Left forelimb (tissue), 1 donor: ENCODE measurements at regions not wholly inside any gene's neighbourhood (a gene's known extent, or its start where the extent isn't known, plus 50 kb on each side); places are given as distances from the start of the nearest gene placed in this dataset.
"Not testable (repeated sequence)": the region's sequence is repeated elsewhere in the genome, so short reads cannot be mapped to it uniquely, and the experiment has no call there.

Source experiments
- DNase-seq: peaks from one replicate; pipeline ENCODE4 v3.0.0-alpha.2; 2018; ENCODE audit warnings: low spot score

DNA sequence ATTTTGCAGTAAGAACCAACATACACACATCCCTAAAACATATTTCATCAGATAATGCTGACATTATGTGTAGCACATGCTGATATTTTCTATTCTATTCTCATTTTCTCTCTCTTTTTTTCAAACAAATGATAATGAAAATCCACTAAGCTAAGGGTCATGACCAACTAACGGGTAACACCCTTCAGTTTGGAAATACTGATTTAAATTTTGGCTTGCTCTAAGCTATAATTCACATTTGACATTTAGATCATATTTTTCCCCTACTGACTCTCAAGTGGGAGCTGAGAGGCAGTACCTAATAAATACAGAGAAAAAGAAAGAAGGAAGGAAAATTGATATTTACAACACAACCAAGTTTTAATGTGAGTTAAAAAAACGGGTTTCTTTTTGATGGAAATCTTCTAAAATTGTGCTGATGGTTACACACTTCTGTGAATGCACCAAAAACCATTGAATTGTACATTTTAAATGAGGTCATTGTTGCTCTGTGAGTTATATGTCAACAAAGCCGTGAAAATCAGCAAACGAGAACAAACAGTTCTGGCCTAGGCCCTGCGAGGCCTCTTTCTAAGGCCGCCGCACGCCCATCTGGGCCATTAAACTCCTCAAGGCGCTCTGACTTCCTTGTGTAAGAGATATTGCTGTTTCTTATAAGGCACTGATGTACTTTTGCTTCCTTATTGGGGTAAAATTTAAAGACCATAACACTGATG lies 124.2 kb downstream of the GALR1 start:
- no peak for DNase-seq

DNA sequence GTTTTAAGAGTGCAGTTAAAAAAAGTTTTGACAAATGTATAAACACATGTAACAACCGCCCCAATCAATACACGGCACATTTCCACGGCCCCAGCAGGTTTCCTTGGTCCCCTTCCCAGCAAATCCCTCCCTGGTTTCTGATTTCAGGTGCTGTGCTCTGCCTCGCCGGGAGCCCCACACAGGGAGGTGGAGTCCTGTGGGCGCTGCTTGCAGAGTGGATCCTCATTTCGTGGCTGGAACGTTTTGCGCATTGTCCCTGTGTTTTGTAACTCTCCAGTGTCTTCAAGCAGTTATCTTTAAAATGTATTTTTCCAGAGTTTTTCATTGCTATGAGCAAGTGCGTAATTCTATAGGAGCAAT lies 124.8 kb downstream of the GALR1 start:
- DNase-seq = no peak

DNA sequence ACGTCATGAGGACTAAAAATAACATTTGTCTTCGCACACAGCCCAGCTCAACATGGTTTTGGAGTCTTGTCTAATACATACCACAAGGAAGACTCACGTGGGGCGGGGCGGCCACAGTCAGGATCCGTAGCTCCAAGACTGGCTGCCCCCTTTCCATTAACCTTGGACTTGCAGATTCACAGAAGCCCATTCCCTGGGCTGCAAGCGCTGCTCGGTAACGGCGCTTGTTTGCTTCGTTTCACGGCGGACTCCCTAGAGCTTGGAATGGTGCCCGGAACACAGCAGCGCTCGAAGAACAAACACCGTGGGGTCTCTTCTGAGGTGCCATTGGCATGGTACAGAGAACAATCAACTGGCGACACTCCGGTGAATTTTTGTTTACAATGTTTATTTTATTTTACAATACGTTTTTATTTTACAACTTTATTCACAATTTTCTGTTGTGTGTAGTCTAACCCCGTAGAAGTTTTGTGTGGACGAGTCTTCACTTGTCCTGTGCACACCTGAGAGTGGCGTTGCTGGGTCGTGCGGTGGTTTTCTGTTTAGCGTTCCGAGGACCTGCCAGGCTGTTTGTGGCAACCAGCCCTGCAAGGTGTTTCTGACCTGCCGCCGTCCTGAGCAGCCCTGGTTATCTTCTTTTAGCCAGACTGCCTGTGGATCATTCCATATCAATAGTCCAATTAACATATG lies 126.5 kb downstream of the GALR1 start:
- no peak for DNase-seq

DNA sequence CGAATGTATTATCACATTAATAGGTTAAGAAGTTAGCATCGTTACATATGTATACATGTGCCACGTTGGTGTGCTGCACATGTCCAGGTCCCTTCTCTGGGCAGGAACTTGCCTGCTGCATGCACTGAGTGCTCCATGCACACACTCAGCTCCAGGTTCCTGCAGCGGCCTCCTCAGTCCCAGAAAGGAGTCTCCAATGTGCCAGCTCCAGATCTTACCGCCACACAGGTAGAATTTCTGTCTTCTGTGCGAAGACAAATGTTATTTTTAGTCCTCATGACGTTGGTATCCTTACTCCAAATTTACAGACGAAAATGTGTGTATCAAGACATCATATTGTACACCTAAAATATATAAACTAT lies 127.1 kb downstream of the GALR1 start:
- no peak for DNase-seq

- no peak for DNase-seq
These were observed 128.2 kb downstream of the GALR1 start for GRCh38 chr18:77377813-77378212.

DNA sequence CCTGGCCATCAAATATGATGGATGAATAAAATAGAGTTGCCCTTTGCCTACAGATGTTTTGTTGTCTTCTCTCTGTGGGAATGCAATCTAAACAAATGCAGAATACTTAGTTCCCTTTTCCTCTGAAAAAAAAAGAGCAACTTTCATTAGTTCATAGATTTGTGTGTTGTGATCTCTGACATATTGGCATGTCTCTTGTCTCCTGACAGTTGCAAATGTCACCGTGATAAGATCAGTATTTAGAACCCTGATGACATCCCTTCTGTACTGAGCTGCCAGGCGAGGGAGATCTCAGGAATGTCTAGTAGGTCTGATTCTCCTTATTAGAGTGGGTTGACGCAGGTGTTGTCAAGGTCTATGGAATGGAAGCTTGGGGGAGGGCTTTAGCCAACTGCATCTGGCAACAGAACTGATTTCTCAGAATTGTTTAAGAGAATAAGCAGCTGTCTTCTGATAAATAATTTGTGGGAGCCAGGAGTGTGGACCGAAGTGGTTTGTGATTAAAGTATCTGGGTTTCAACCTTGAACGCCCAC lies 130.4 kb downstream of the GALR1 start:
- no peak for DNase-seq

DNA sequence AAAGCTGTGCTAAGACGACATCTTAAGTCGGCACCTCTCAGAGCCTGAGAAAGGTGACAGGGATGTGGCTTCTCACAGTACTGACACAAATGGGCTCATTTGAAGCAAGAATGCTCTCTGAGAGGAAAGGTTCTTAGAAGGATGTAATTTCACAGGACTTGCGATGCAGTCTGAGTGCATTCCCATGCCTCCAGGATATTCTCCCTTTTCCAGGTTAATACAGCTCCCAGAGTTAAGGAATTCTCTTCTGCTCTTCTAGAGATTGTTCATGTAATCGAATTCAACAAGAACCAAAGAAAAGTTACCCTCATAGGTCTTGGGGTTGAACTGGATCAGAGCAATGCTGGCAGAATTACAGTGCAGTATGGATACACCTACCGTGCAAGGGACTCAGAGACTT lies 131.0 kb downstream of the GALR1 start:
- DNase-seq = no peak

GRCh38 chr18:77392321-77392720 lies 142.7 kb downstream of the GALR1 start:
- no peak for DNase-seq

DNA sequence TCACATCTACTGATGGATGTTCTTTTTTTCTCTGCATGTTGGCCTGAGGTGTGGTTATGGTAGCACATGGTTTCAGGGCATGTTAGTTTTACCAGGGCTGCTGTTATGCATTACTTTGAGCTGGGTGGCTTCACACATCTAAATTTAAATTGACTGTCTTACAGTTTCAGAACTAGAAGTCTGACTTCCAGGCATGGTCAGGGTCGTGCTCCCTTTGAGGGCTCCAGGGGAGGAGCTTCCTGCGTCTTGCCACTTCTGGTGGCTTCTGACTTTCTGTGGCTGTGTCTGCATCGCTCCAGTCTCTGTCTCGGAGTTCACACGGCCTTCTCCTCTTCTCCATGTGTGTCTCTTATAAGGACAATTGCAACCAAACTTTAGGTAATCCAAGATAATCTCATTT lies 143.9 kb downstream of the GALR1 start:
- DNase-seq = no peak

DNA sequence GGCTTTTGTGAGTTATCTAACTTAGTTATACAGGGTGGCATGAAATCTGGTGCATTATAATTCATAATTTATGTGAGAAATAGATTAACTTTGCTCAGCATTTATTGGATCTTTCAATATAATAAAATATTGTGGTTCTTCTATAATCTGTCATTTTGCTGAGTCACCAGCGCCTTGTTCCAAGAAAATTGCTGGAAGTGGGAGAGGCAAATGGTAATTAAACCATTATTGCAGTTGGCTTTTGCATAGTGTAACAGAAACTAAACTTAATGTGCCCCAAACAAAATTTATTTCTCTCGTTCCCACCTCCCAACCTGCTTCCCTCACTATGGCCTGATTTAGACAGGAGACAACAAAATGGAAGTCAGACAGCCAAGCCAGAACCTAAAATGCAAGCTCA lies 146.3 kb downstream of the GALR1 start:
- no peak for DNase-seq

DNA sequence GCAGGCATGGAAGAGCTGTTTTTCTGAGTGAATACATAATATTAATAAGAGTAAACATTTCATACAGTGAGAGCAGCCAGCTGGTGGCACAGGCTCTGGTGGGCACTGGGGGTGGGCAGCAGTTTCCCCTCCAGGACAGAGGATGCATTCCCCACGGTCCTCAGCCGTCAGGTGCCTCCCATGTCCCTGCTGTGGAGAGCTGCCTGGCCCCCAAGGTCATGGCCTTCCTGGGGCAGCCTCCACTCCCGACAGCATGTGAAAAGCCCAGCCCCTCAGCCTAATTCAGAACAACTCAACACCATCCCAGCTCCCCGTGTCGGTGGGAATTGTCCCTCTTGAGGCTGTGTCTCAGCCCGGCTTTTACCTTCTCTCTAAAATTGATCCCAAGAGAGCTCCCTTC lies 147.4 kb downstream of the GALR1 start:
- DNase-seq = no peak

DNA sequence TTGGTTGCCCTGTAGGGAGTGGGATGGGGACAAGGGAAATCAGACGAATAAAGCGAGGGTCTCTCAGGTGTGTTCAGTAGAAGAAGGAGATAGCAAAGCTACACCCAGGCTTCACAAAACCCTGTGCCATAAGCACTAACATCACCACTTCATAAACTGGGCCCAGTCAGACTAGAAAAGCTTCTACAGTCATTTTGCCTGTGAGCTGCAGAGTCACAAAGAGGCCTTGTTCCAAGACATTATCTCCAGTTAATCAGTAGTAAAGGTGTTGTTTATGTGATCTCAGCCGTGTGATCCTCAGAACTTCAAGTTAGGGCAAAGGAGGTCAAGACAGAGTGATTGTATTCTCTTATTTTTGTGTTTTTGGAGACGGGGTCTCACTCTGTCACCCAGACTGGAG lies 148.0 kb downstream of the GALR1 start:
- DNase-seq = no peak

- no peak for DNase-seq
These were observed 150.9 kb downstream of the GALR1 start for GRCh38 chr18:77400561-77400960.

- no peak for DNase-seq
These were observed 151.5 kb downstream of the GALR1 start for GRCh38 chr18:77401173-77401572.

- no peak for DNase-seq
These were observed 154.4 kb downstream of the GALR1 start for GRCh38 chr18:77403969-77404535.

- DNase-seq = no peak
These were observed 155.4 kb downstream of the GALR1 start for GRCh38 chr18:77405096-77405495.

- no peak for DNase-seq
These were observed 158.1 kb downstream of the GALR1 start for GRCh38 chr18:77407733-77408132.

DNA sequence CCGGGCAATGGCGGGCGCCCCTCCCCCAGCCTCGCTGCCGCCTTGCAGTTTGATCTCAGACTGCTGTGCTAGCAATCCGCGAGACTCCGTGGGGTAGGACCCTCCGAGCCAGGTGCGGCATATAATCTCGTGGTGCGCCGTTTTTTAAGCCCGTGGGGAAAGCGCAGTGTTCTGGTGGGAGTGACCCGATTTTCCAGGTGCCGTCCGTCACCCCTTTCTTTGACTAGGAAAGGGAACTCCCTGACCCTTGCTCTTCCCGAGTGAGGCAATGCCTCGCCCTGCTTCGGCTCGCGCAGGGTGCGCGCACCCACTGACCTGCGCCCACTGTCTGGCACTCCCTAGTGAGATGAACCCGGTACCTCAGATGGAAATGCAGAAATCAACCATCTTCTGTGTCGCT lies 171.9 kb downstream of the GALR1 start:
- DNase-seq = not testable (repeated sequence)

GRCh38 chr18:77422974-77423867 lies 173.6 kb downstream of the GALR1 start:
- no peak for DNase-seq

DNA sequence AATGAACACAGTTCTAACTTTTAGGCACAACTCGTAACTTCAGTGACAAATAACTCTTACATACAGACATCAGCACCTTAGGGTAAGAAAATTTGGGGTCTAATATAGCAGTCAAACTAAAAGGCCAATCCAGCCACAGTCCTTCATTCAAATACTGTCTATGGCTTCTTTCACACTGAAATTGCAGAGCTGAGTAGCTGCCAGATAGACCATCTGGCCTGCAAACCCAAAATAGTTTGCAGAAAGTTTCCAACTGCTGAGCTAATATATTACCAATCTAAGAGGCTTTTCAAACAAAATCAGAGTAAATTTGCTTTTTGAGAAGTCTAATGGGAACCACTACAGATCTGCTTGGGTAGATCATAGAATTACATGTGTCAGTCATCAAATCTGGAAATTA lies 183.4 kb downstream of the GALR1 start:
- no peak for DNase-seq

DNA sequence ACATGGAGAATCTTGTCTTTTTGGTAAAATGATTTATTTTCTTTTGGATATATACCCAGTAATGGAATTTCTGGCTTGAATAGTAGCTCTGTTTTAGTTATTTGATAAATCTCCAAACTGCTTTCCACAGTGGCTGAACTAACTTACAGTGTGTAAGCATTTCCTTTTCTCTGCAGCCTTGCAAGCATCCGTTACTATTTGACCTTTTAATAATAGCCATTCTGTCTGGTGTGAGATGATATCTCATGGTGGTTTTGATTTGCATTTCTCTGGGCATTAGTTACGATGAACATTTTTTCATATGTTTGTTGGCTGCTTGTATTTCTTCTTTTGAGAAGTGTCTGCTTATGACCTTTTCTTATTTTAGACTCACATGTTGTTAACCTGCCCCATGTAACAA lies 190.2 kb downstream of the GALR1 start:
- DNase-seq = no peak

DNA sequence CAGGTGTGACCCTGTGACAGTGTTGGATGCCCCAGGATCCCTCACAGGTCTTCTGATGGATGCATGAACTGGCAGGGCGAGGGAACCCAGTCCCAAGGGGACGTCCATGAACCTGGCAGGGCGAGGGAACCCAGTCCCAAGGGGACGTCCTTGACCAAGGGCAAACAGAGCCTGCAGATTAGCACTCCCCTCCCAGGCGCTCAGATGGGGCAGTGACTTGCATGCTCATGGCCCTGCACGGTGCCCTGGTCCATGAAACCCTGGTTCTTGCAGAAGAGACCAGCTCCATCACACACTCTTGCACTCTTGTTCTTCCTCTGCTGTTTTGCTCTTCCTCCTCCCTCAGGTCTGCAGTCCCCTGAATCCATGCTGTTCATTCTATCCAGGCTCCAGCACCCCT lies 192.7 kb downstream of the GALR1 start:
- DNase-seq = no peak
